PC-9 (cell line): ENCODE measurements at regions not wholly inside any gene's neighbourhood (a gene's known extent, or its start where the extent isn't known, plus 50 kb on each side); places are given as distances from the start of the nearest gene placed in this dataset.

Experiments used
- BruUV-seq: library from RNA; stranded (reverse); fragments of 400-500 nt; replicated peaks from 2 replicates; lab custom pipeline; 2021; lab: Mats Ljungman, UMichigan
- CTCF ChIA-PET: fragments of 300-600 bp; sonication (Branson Sonifier 250); formaldehyde crosslinking; loops from one replicate; lab custom pipeline; 2022; ENCODE audit warnings: antibody characterized with exemption; lab: Charles Lee
- POLR2A ChIA-PET: fragments of 300-600 bp; sonication (Branson Sonifier 250); formaldehyde crosslinking; loops from one replicate; lab custom pipeline; 2022; ENCODE audit warnings: antibody characterized with exemption; ENCODE audit not compliant: unreplicated experiment; lab: Charles Lee
- DNase-seq, 2 experiments: peaks; one replicate each; pipeline versions ENCODE4 v3.0.0 to v3.0.0-alpha.2; 2015 to 2022; ENCODE audit warnings: mixed read lengths in 1 of 2
- H2AFZ ChIP-seq: fragments of 200-600 bp; sonication (generic); 2 replicates; pipeline ENCODE4 v1.8.1; 2017; ENCODE audit warnings: antibody characterized with exemption
- H3F3A ChIP-seq: fragments of 200-600 bp; sonication (generic); 2 replicates; pipeline ENCODE4 v1.8.1; 2017; ENCODE audit warnings: antibody characterized with exemption, mild to moderate bottlenecking, low read depth; ENCODE audit not compliant: insufficient read depth
- H3K27ac ChIP-seq: fragments of 200-600 bp; sonication (generic); 2 replicates; pipeline ENCODE4 v1.6.1; 2016; ENCODE audit warnings: mixed run types
- H3K27me3 ChIP-seq: fragments of 200-600 bp; sonication (generic); 2 replicates; pipeline ENCODE4 v1.6.1; 2016; ENCODE audit warnings: low read depth, mixed run types; ENCODE audit not compliant: insufficient read depth
- H3K36me3 ChIP-seq: fragments of 200-600 bp; sonication (generic); 2 replicates; pipeline ENCODE4 v1.6.1; 2016; ENCODE audit warnings: low read depth, mixed run types
- H3K4me1 ChIP-seq: fragments of 200-600 bp; sonication (generic); replicated peaks from 2 replicates; pipeline ENCODE4 v1.6.1; 2016; ENCODE audit warnings: mixed run types; ENCODE audit not compliant: insufficient read depth
- H3K4me2 ChIP-seq: fragments of 200-600 bp; sonication (generic); 2 replicates; pipeline ENCODE4 v1.6.1; 2017; ENCODE audit warnings: mixed run types
- H3K4me3 ChIP-seq: fragments of 200-600 bp; sonication (generic); 2 replicates; pipeline ENCODE4 v1.6.1; 2016; ENCODE audit warnings: mixed run types
- H3K79me2 ChIP-seq: fragments of 200-600 bp; sonication (generic); 2 replicates; pipeline ENCODE4 v1.6.1; 2017; ENCODE audit warnings: low read depth, mixed run types
- H3K9me2 ChIP-seq: fragments of 200-600 bp; sonication (generic); 2 replicates; pipeline ENCODE4 v1.8.1; 2017; ENCODE audit warnings: mild to moderate bottlenecking; ENCODE audit not compliant: insufficient read depth
- H3K9me3 ChIP-seq: fragments of 200-600 bp; sonication (generic); 2 replicates; pipeline ENCODE4 v1.8.1; 2016; ENCODE audit warnings: low read depth; ENCODE audit not compliant: insufficient read depth
- H4K20me1 ChIP-seq: fragments of 200-600 bp; sonication (generic); 2 replicates; pipeline ENCODE4 v1.8.1; 2017; ENCODE audit not compliant: insufficient read depth
- EZH2 ChIP-seq: fragments of 200-600 bp; sonication (generic); IDR thresholded peaks from 2 replicates; pipeline ENCODE4 v1.8.0; 2017; ENCODE audit warnings: antibody characterized with exemption, low read depth
- intact Hi-C: fragments of 100-400 bp; cut with micrococcal nuclease; formaldehyde crosslinking; loops from one replicate; pipeline ENCODE4 v1.10.0; 2022; ENCODE audit not compliant: unreplicated experiment
- TF ChIP-seq, protein P1 (sequence below): fragments of 200-600 bp; sonication (generic); conservative IDR thresholded peaks from 2 replicates; pipeline ENCODE4 v1.6.1; 2017; ENCODE audit warnings: mixed run types, antibody characterized with exemption, mild to moderate bottlenecking, moderate library complexity

DNA sequence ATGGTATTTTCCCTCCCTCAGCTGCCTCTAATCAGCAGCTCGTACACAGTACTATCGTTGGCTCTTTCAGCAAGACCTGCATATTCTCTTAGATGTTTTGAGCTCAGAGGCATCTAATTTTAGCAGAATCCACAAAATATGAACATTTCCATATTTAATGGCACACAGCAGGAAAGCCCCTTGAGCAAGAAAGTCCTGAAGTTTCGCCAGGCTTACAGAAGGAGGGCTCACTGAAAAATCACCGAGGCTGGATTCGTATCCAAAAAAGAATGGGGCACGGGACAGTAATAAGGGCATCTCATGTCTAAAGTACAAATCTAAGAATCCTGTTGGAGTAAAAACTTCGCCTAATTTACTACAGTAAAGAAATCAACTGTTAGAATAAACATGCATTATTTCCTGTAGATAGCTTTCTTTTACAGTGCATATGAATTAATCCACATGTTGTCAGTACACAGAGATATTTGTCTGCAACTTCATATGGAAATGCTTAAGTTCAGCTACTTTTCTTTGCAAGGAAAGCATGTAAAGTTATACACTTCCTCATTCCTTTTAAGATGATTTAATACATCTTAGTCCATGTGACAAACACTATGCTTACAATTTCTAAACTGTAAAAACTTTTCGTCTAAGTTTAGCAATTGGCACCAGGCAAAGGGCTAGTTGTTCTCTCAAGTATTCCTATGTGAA lies 1205.3 kb upstream of the ADGRL4 start:
- Histone ChIP-seq H3K27me3 (no peaks in the 10 kb centered on the region), H3K36me3 (no peaks in the 10 kb centered on the region), H3K9me2 (no peaks in the 10 kb centered on the region), H3K27ac (no peak overlapping the region), H4K20me1 (no peaks in the 10 kb centered on the region), H3K9me3 (no peaks in the 10 kb centered on the region; the same call in 1 of the 2 replicates), H3K4me3 (no peak overlapping the region), H3K79me2 (no peaks in the 10 kb centered on the region), H3F3A (no peaks in the 10 kb centered on the region), H3K4me1 (no peaks in the 10 kb centered on the region), H2AFZ (peak overlapping the region; percentile 2; the same call in 1 of the 2 replicates), H3K4me2 (no peak overlapping the region)
- POLR2A ChIA-PET: no interaction called here
- DNase-seq: no peak
- no TSS peak for BruUV-seq
- CTCF ChIA-PET: no interaction called here
- no peak for TF ChIP-seq EZH2
- TF ChIP-seq, protein P1, sequence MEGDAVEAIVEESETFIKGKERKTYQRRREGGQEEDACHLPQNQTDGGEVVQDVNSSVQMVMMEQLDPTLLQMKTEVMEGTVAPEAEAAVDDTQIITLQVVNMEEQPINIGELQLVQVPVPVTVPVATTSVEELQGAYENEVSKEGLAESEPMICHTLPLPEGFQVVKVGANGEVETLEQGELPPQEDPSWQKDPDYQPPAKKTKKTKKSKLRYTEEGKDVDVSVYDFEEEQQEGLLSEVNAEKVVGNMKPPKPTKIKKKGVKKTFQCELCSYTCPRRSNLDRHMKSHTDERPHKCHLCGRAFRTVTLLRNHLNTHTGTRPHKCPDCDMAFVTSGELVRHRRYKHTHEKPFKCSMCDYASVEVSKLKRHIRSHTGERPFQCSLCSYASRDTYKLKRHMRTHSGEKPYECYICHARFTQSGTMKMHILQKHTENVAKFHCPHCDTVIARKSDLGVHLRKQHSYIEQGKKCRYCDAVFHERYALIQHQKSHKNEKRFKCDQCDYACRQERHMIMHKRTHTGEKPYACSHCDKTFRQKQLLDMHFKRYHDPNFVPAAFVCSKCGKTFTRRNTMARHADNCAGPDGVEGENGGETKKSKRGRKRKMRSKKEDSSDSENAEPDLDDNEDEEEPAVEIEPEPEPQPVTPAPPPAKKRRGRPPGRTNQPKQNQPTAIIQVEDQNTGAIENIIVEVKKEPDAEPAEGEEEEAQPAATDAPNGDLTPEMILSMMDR: no peak
- intact Hi-C loops: no loop called here

DNA sequence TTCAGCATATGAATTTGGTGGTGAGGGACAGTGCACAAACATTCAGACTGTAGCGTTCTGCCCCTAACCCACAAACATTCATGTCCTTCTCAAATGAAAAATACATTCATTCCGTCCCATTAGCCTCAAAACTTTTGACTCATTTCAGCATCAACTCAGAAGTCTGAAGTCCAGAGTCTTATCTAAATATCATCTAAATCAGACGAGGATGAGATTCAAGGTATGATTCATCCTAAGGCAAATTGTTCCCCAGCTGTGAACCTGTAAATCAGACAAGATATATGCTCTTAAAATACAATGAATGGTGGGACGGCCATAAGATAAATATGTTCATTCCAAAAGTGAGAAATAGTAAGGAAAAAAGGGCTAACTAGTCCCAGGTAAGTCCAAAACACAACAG lies 1195.6 kb upstream of the ADGRL4 start:
- BruUV-seq: no TSS peak

DNA sequence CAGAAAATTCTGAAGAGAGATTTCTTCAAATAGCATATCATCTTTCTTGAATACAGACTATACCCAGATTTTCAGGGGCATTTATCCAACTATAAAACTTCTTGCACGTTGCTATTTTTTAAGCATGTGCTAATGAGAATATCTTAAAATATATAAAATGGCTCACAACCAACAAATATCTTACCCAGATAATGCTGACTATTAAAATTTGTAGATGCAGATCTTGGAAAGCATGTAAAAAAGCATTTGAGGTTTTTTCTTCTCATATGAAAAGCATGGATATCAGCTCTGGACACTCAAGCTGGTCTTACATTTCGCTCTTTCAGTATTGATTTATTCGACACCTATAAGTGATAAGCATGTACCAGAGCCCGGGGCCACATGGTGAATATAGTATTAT lies 1187.7 kb upstream of the ADGRL4 start:
- H3K9me3 ChIP-seq: 0 out of 2 replicates have a peak, but pooled peaks cover 4% of the 10 kb centered on the region
- H3K9me2 ChIP-seq: no peaks in the 10 kb centered on the region
- H4K20me1 ChIP-seq: no peaks in the 10 kb centered on the region
- intact Hi-C loops: no loop called here
- no peak overlapping the region for H3K27ac ChIP-seq
- H3K4me2 ChIP-seq: no peak overlapping the region
- H2AFZ ChIP-seq: 0 out of 2 replicates have a peak overlapping the region, but pooled peaks have one; percentile 10
- no peaks in the 10 kb centered on the region for H3K27me3 ChIP-seq
- ChIA-PET CTCF (no interaction called here), POLR2A (no interaction called here)
- DNase-seq: no peak
- no peaks in the 10 kb centered on the region for H3F3A ChIP-seq
- no peaks in the 10 kb centered on the region for H3K4me1 ChIP-seq
- no peak overlapping the region for H3K4me3 ChIP-seq
- H3K36me3 ChIP-seq: no peaks in the 10 kb centered on the region
- BruUV-seq: no TSS peak
- TF ChIP-seq EZH2: no peak
- TF ChIP-seq, protein P1: no peak
- no peaks in the 10 kb centered on the region for H3K79me2 ChIP-seq

More for the DNA sequence above, 1195.6 kb upstream of the ADGRL4 start:
- H3K9me2 ChIP-seq: no peaks in the 10 kb centered on the region
- POLR2A ChIA-PET: no interaction called here
- no peaks in the 10 kb centered on the region for H3K4me1 ChIP-seq
- H3K4me2 ChIP-seq: no peak overlapping the region
- intact Hi-C loops: no loop called here
- no peak for DNase-seq
- CTCF ChIA-PET: interaction anchor here (0.6 kb wide), 1 partner anchor 17 kb away, joined by 3 read pairs; no protein-coding TSS in a partner anchor
- no peak overlapping the region for H3K4me3 ChIP-seq
- H3F3A ChIP-seq: no peaks in the 10 kb centered on the region
- no peaks in the 10 kb centered on the region for H3K36me3 ChIP-seq
- H3K9me3 ChIP-seq: no peaks in the 10 kb centered on the region
- H3K27me3 ChIP-seq: no peaks in the 10 kb centered on the region
- H3K79me2 ChIP-seq: no peaks in the 10 kb centered on the region
- TF ChIP-seq EZH2: no peak
- TF ChIP-seq, protein P1: no peak
- no peak overlapping the region for H3K27ac ChIP-seq
- H2AFZ ChIP-seq: no peak overlapping the region
- H4K20me1 ChIP-seq: no peaks in the 10 kb centered on the region; the same call in 1 of the 2 replicates
